Activated naive CD8-positive, alpha-beta T cell treated with anti-CD3 and anti-CD28 coated beads, Interleukin-2, amount 50 U/mL, for 24 hours (primary cell): ENCODE measurements at regions not wholly inside any gene's neighbourhood (a gene's known extent, or its start where the extent isn't known, plus 50 kb on each side); places are given as distances from the start of the nearest gene placed in this dataset.

Experiments used
- ATAC-seq: fragments of 150-1000 bp; cut with Tn5 transposase; one replicate; pipeline ENCODE4 v1.10.0; 2021
- DNase-seq: peaks from one replicate; pipeline ENCODE4 v3.0.0; 2021
- H3K27ac Mint-ChIP-seq: one replicate; pipeline ENCODE4 v1.8.0; 2021; ENCODE audit warnings: mild to moderate bottlenecking, mixed read lengths
- H3K27me3 Mint-ChIP-seq: one replicate; pipeline ENCODE4 v1.8.0; 2021; ENCODE audit warnings: mixed read lengths
- H3K36me3 Mint-ChIP-seq: one replicate; pipeline ENCODE4 v1.8.0; 2021; ENCODE audit warnings: low read depth, mixed read lengths
- H3K4me1 Mint-ChIP-seq: one replicate; pipeline ENCODE4 v1.8.0; 2021; ENCODE audit warnings: mixed read lengths
- H3K4me3 Mint-ChIP-seq: one replicate; pipeline ENCODE4 v1.8.0; 2021; ENCODE audit warnings: mild to moderate bottlenecking, moderate library complexity, mixed read lengths
- H3K9me3 Mint-ChIP-seq: one replicate; pipeline ENCODE4 v1.8.0; 2021; ENCODE audit warnings: mixed read lengths

DNA sequence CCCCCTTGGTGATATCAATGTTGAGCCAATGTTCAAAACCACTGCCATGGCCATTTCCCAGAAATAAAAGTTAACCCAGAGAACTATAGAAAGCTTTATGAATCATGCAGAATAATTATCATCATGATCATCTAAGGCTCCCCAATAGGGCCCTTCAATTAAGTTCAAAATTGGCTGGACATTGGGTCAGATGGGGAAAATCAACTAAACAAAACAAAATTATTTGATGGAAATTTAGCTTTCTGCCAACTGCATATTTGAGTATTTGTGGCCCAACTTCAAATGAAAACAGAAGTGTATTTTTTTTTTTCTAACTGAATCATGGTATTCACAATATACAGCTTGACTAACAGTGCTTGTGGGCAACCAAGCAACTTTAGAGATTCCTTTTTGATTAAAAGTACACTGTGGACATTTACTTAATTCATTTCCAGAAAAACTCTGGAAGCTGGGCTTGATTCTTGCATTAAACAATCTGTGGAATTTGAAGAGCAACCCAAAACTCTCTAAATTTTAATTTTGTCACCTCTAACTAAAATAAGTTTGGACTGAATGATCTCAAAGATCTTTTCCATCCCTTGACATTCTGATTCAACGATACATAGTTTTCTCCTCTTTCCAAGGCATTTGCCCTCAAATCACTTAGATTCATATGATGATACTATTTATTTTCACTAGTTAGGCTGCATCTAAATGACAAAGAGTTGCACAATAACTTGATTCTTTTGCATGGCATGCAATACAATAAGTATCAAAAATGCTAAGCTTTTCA, 203.2 kb downstream of the AHR start:
- no peak for DNase-seq

DNA sequence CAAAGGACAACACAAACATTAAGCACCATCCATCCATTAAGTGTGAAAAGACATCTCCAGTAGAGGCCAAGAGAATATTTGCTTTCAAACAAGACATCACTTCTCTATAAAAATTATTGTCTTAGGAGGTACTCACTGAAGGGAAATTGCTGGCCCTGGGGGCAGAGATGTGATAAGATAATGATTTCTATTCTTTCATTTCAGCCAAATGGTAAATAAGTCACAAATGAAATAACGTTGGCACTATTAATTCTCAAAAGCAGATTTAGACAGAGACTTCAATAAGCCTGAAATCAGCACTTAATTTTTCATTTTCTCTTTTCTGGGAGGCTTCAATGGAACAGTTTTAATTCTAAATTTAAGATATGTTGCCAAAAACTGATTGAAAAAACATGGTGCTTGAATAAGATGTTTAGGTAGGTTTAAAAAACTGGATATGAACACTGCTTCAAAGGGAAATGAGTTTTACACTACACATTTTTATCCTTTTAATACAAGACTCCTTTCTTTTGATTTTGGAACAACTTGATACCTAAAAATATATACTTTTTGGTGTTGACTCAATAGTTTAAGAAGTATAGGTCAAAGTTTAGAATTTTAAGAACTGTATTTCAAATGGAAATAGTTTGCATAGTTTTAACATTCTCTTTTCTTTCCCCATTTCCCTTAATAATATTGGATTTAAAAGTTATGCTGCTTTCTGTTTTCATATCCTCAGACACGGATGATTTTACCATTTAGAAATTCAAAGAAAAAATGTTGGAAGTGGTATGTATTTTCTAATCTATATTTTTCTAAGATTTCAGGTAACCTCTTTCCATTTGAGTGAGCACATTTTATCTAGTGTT, 204.0 kb downstream of the AHR start:
- no peaks in the 10 kb centered on the region for H3K36me3 Mint-ChIP-seq
- H3K4me3 Mint-ChIP-seq: no peak overlapping the region
- peaks cover 3% of the 10 kb centered on the region for H3K27me3 Mint-ChIP-seq

More for the DNA sequence above, 203.2 kb downstream of the AHR start:
- Mint-ChIP-seq H3K27me3 (peaks cover 3% of the 10 kb centered on the region), H3K27ac (no peak overlapping the region), H3K4me1 (no peaks in the 10 kb centered on the region), H3K36me3 (no peaks in the 10 kb centered on the region), H3K9me3 (no peaks in the 10 kb centered on the region), H3K4me3 (no peak overlapping the region)
- no peak for ATAC-seq

GRCh38 chr7:17506095-17506494, 207.6 kb downstream of the AHR start:
- no peak for ATAC-seq

More for the DNA sequence above, 204.0 kb downstream of the AHR start:
- Mint-ChIP-seq H3K27ac (no peak overlapping the region), H3K4me1 (no peaks in the 10 kb centered on the region), H3K9me3 (no peaks in the 10 kb centered on the region)
- DNase-seq: no peak
- ATAC-seq: no peak

GRCh38 chr7:17506596-17506995, 208.1 kb downstream of the AHR start:
- no peaks in the 10 kb centered on the region for H3K36me3 Mint-ChIP-seq
- H3K27me3 Mint-ChIP-seq: peaks cover 3% of the 10 kb centered on the region
- no peak for DNase-seq
- H3K9me3 Mint-ChIP-seq: no peaks in the 10 kb centered on the region
- H3K4me3 Mint-ChIP-seq: no peak overlapping the region
- H3K4me1 Mint-ChIP-seq: no peaks in the 10 kb centered on the region
- H3K27ac Mint-ChIP-seq: no peak overlapping the region
- no peak for ATAC-seq

More at GRCh38 chr7:17506095-17506494, 207.6 kb downstream of the AHR start:
- no peaks in the 10 kb centered on the region for H3K4me1 Mint-ChIP-seq
- H3K9me3 Mint-ChIP-seq: no peaks in the 10 kb centered on the region
- DNase-seq: no peak
- H3K27ac Mint-ChIP-seq: no peak overlapping the region
- peaks cover 3% of the 10 kb centered on the region for H3K27me3 Mint-ChIP-seq
- no peak overlapping the region for H3K4me3 Mint-ChIP-seq
- H3K36me3 Mint-ChIP-seq: no peaks in the 10 kb centered on the region

- Mint-ChIP-seq H3K4me1 (no peaks in the 10 kb centered on the region), H3K27me3 (no peaks in the 10 kb centered on the region)
Observed at GRCh38 chr7:17507717-17508116, 209.3 kb downstream of the AHR start.

DNA sequence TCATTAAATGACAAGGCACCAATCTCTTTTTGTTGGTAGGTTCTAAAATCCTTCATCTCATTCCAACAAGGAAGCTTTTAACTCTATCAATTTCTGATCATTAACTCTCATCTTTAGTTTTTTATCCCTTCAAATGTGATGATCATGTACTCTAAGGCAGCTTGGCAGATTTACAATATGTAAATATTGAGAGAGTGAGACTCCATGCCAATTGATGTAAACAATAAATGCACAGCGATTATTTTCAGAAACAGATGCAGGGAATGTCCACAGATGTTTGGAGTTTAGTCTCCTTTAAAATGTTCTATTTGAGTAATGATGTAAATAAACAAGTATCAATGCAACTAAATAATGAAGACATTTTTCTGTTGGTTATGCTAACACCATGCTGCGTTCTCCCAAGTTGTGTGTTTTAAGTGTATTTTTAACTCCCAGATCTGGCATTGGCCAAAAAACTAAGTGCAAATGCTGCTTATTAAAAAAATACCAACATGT, 213.8 kb downstream of the AHR start:
- DNase-seq (no peak), ATAC-seq (no peak)
- Mint-ChIP-seq H3K27me3 (peaks cover 3% of the 10 kb centered on the region), H3K36me3 (no peaks in the 10 kb centered on the region), H3K4me3 (no peak overlapping the region), H3K27ac (no peak overlapping the region), H3K4me1 (no peaks in the 10 kb centered on the region), H3K9me3 (no peaks in the 10 kb centered on the region)

More at GRCh38 chr7:17507717-17508116, 209.3 kb downstream of the AHR start:
- Mint-ChIP-seq H3K36me3 (no peaks in the 10 kb centered on the region), H3K9me3 (no peaks in the 10 kb centered on the region), H3K4me3 (no peak overlapping the region), H3K27ac (no peak overlapping the region)
- no peak for DNase-seq
- no peak for ATAC-seq

GRCh38 chr7:17516771-17517170, 218.3 kb downstream of the AHR start:
- no peak overlapping the region for H3K27ac Mint-ChIP-seq
- H3K36me3 Mint-ChIP-seq: no peaks in the 10 kb centered on the region
- DNase-seq (no peak), ATAC-seq (no peak)
- H3K4me3 Mint-ChIP-seq: no peak overlapping the region
- no peaks in the 10 kb centered on the region for H3K4me1 Mint-ChIP-seq
- no peaks in the 10 kb centered on the region for H3K9me3 Mint-ChIP-seq
- H3K27me3 Mint-ChIP-seq: peaks cover 10% of the 10 kb centered on the region

GRCh38 chr7:17520941-17521340, 222.5 kb downstream of the AHR start:
- no peak overlapping the region for H3K27ac Mint-ChIP-seq
- no peak for ATAC-seq
- no peaks in the 10 kb centered on the region for H3K36me3 Mint-ChIP-seq

GRCh38 chr7:17521437-17521836, 223.0 kb downstream of the AHR start:
- Mint-ChIP-seq H3K4me3 (no peak overlapping the region), H3K27ac (no peak overlapping the region), H3K36me3 (no peaks in the 10 kb centered on the region), H3K27me3 (peaks cover 10% of the 10 kb centered on the region), H3K4me1 (no peaks in the 10 kb centered on the region), H3K9me3 (no peaks in the 10 kb centered on the region)
- DNase-seq: no peak
- ATAC-seq: no peak

More at GRCh38 chr7:17520941-17521340, 222.5 kb downstream of the AHR start:
- H3K4me1 Mint-ChIP-seq: no peaks in the 10 kb centered on the region
- DNase-seq: no peak
- no peak overlapping the region for H3K4me3 Mint-ChIP-seq
- peaks cover 10% of the 10 kb centered on the region for H3K27me3 Mint-ChIP-seq
- no peaks in the 10 kb centered on the region for H3K9me3 Mint-ChIP-seq

DNA sequence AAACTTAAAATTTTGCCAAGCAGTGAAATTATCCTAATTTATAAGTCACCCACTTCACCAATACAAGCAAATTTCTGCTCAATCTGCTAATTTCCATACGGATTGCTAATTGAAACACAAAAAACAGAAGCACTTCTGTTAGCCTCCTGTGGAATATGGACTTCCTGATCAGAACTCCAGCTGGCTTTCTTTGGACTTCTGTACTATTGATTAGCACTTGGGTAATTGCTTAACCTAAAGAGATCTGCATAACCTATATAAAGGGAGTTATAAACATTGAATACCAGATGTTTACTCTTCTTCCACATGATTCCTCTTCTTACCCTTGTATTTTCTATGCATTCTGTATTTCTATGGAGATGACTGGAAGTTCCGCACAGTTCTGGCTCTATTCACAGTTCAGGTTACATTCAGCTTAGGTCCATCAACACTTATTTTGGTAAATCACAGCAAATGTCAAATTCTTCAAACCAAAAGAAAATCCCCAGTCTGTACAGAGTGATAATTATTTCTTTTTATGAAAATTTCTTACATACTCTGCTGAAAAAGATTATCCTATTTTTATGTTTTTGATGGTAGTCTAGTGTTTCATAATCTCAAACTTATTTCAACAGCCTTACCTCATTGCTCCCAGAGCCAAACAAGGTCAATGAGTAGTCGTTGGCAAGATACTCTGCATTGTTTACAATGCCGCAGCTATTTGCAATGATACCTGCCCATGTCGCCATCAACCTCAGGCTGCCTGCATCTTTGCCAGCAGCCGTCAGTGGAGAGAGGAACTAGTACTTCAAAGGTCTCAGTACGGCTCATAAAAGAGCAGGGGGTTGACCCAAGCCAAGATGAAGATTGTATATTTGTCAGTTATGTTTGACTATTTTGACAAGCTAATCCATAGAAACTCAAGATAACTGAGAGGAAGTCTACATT, 225.6 kb downstream of the AHR start:
- Mint-ChIP-seq H3K27me3 (peaks cover 8% of the 10 kb centered on the region), H3K36me3 (no peaks in the 10 kb centered on the region), H3K27ac (no peak overlapping the region), H3K4me1 (no peaks in the 10 kb centered on the region), H3K9me3 (no peaks in the 10 kb centered on the region), H3K4me3 (no peak overlapping the region)
- DNase-seq: no peak
- no peak for ATAC-seq

- no peak overlapping the region for H3K4me3 Mint-ChIP-seq
- H3K27ac Mint-ChIP-seq: no peak overlapping the region
- no peaks in the 10 kb centered on the region for H3K9me3 Mint-ChIP-seq
- ATAC-seq (no peak), DNase-seq (no peak)
- H3K4me1 Mint-ChIP-seq: no peaks in the 10 kb centered on the region
- H3K36me3 Mint-ChIP-seq: no peaks in the 10 kb centered on the region
- peaks cover 8% of the 10 kb centered on the region for H3K27me3 Mint-ChIP-seq
Observed at GRCh38 chr7:17524746-17525145, 226.3 kb downstream of the AHR start.

DNA sequence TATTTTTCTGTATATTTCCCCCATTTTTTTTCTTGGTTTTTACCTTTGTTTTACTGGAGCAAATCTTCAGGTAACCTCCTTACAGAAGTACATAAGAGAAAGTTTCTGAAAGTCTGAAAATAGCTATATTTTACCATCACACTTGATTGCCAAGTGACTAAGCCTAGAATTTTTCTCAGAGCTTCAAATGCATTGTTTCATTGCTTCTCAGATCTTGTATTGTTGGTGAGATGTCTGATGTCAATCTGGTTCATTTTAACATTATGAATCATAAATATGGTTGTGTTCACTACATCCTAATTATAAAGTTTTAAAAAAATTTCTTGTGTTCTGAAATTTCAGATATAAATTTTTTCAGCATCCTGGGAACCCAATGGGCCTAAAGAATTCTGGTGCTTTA, 228.2 kb downstream of the AHR start:
- H3K4me3 Mint-ChIP-seq: no peak overlapping the region
- no peaks in the 10 kb centered on the region for H3K36me3 Mint-ChIP-seq

GRCh38 chr7:17528636-17529035, 230.2 kb downstream of the AHR start:
- Mint-ChIP-seq H3K27ac (no peak overlapping the region), H3K36me3 (no peaks in the 10 kb centered on the region), H3K4me1 (no peaks in the 10 kb centered on the region), H3K9me3 (no peaks in the 10 kb centered on the region), H3K27me3 (peaks cover 6% of the 10 kb centered on the region), H3K4me3 (no peak overlapping the region)
- no peak for ATAC-seq
- no peak for DNase-seq

More for the DNA sequence above, 228.2 kb downstream of the AHR start:
- H3K27me3 Mint-ChIP-seq: peaks cover 6% of the 10 kb centered on the region
- DNase-seq: no peak
- no peak overlapping the region for H3K27ac Mint-ChIP-seq
- H3K4me1 Mint-ChIP-seq: no peaks in the 10 kb centered on the region
- ATAC-seq: no peak
- no peaks in the 10 kb centered on the region for H3K9me3 Mint-ChIP-seq

- Mint-ChIP-seq H3K4me1 (no peaks in the 10 kb centered on the region), H3K27me3 (peaks cover 6% of the 10 kb centered on the region), H3K27ac (no peak overlapping the region), H3K4me3 (no peak overlapping the region), H3K36me3 (no peaks in the 10 kb centered on the region), H3K9me3 (no peaks in the 10 kb centered on the region)
- ATAC-seq (no peak), DNase-seq (no peak)
Observed at GRCh38 chr7:17530244-17530643, 231.8 kb downstream of the AHR start.
